Smooth muscle cell (in vitro differentiated cells): ENCODE measurements at regions not wholly inside any gene's neighbourhood (a gene's known extent, or its start where the extent isn't known, plus 50 kb on each side); places are given as distances from the start of the nearest gene placed in this dataset.
A peak's percentile ranks its signal among the peaks of the same experiment; 100 is the strongest.

ENCODE experiments used
- DNase-seq: peaks from one replicate; lab custom pipeline; 2025; ENCODE audit not compliant: unreplicated experiment; lab: John Stamatoyannopoulos, UW
- H2AFZ ChIP-seq: fragments of 200-600 bp; sonication (generic); 2 replicates; pipeline ENCODE4 v1.6.0; 2016; ENCODE audit warnings: antibody characterized with exemption, low read depth, mild to moderate bottlenecking
- H3F3A ChIP-seq: fragments of 200-600 bp; sonication (generic); 2 replicates; pipeline ENCODE4 v1.6.0; 2017; ENCODE audit warnings: antibody characterized with exemption, low read depth
- H3K27ac ChIP-seq: fragments of 200-600 bp; sonication (generic); 2 replicates; pipeline ENCODE4 v1.5.1; 2016; ENCODE audit warnings: low read depth, mild to moderate bottlenecking
- H3K27me3 ChIP-seq: fragments of 200-600 bp; sonication (generic); 2 replicates; pipeline ENCODE4 v1.6.1; 2016; ENCODE audit warnings: low read depth, mild to moderate bottlenecking
- H3K36me3 ChIP-seq: fragments of 200-600 bp; sonication (generic); 2 replicates; pipeline ENCODE4 v1.5.1; 2016; ENCODE audit warnings: low read depth
- H3K4me1 ChIP-seq: fragments of 200-600 bp; sonication (generic); 2 replicates; pipeline ENCODE4 v1.5.1; 2016; ENCODE audit warnings: low read depth
- H3K4me2 ChIP-seq: fragments of 200-600 bp; sonication (generic); 2 replicates; pipeline ENCODE4 v1.6.0; 2016; ENCODE audit warnings: mild to moderate bottlenecking
- H3K4me3 ChIP-seq: fragments of 200-600 bp; sonication (generic); 2 replicates; pipeline ENCODE4 v1.5.1; 2016; ENCODE audit warnings: mild to moderate bottlenecking
- H3K79me2 ChIP-seq: fragments of 200-600 bp; sonication (generic); 2 replicates; pipeline ENCODE4 v1.6.0; 2016; ENCODE audit warnings: low read depth, mild to moderate bottlenecking
- H3K9ac ChIP-seq: fragments of 200-600 bp; sonication (generic); 2 replicates; pipeline ENCODE4 v1.6.0; 2016; ENCODE audit warnings: low read depth
- H3K9me3 ChIP-seq: fragments of 200-600 bp; sonication (generic); replicated peaks from 2 replicates; pipeline ENCODE4 v1.5.1; 2016; ENCODE audit warnings: low read depth
- H4K20me1 ChIP-seq: fragments of 200-600 bp; sonication (generic); 2 replicates; pipeline ENCODE4 v1.6.0; 2016; ENCODE audit warnings: low read depth
- whole genome bisulfite sequencing: methylation state at CpG from one replicate; pipeline ENCODE4 v1.1.7; 2016; ENCODE audit warnings: low lambda C conversion rate; 5-methylcytosine and 5-hydroxymethylcytosine counted together
- TF ChIP-seq, protein P1 (sequence below): fragments of 200-600 bp; sonication (generic); IDR thresholded peaks from 2 replicates; pipeline ENCODE4 v1.5.1; 2017; ENCODE audit warnings: borderline replicate concordance, mild to moderate bottlenecking, antibody characterized with exemption; ENCODE audit not compliant: insufficient read depth, poor library complexity, severe bottlenecking

DNA sequence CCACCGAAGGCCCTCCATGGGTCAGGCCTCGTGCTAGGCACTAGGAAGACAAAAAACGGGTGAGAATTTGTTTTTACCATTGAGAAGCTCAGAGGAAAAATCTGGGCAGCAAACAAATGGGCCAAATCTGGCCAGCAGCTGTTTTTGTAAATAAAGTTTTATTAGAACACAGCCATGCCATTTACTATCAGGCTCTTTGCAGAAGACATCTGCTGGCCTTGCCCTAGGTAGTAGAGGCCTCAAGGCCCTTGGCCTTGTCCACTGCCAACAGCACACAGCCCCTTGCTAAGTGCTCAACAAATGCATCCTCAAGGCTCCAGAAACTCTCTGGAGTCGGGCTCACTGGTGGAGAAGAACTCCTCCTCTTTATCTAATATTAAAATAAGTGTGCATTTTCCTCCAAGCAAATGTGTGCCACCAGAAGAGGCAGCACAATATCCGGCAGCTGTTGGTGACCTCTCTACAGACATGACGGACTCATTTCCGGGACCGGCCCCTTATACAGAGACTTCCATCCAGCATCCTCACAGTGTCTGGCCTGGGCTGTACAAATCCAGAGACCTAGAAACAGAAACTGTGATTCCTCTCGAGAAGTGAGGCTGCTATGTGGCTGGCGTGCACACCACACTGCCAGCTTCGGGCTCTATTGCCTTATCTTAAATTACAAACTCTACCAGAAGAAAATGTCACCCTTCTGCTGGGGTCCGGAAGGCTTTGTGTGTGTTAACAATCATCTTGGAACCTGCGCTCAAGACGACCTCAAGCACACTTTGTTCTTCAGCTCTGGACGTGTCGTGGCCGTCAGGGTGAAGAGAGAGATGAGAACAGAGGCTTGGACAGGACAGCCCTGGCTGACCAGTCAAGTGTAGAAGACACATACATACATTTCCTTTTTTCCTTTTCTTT lies 203.9 kb downstream of the TOMM20 start:
- peak overlapping the region; percentile 43 for H3K9ac ChIP-seq
- no peaks in the 10 kb centered on the region for H3K9me3 ChIP-seq
- H3F3A ChIP-seq: peaks cover 12% of the 10 kb centered on the region
- TF ChIP-seq, protein P1, sequence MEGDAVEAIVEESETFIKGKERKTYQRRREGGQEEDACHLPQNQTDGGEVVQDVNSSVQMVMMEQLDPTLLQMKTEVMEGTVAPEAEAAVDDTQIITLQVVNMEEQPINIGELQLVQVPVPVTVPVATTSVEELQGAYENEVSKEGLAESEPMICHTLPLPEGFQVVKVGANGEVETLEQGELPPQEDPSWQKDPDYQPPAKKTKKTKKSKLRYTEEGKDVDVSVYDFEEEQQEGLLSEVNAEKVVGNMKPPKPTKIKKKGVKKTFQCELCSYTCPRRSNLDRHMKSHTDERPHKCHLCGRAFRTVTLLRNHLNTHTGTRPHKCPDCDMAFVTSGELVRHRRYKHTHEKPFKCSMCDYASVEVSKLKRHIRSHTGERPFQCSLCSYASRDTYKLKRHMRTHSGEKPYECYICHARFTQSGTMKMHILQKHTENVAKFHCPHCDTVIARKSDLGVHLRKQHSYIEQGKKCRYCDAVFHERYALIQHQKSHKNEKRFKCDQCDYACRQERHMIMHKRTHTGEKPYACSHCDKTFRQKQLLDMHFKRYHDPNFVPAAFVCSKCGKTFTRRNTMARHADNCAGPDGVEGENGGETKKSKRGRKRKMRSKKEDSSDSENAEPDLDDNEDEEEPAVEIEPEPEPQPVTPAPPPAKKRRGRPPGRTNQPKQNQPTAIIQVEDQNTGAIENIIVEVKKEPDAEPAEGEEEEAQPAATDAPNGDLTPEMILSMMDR: no peak
- H2AFZ ChIP-seq: no peak overlapping the region
- no peaks in the 10 kb centered on the region for H3K27me3 ChIP-seq
- H3K27ac ChIP-seq: peak overlapping the region; percentile 86
- no peaks in the 10 kb centered on the region for H3K79me2 ChIP-seq
- no peak for DNase-seq
- peaks cover 20% of the 10 kb centered on the region for H3K4me1 ChIP-seq
- H3K36me3 ChIP-seq: no peaks in the 10 kb centered on the region
- no peak overlapping the region for H3K4me2 ChIP-seq
- no peak overlapping the region for H3K4me3 ChIP-seq
- 90% methylated on average over 17 of the region's 17 CpGs for WGBS
- H4K20me1 ChIP-seq: no peaks in the 10 kb centered on the region

DNA sequence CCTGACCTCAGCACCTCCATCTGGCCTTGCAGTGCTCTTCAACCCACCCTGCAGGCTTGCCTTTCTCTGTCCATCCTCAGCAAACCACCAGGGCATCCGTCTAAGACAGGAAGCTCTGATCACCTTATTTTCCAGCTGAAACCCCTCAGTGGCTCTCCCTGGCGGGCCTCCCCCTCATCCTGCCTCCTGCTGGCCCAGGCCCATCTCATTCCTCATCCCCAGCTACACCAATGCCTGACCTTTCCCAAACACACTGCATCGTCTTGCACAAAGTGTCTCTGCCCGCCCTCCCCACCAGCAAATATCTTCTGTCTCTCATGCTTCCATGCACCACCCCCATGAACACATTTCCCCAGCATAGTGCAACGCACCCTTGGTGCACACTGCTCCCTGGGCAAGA lies 205.0 kb downstream of the TOMM20 start:
- TF ChIP-seq, protein P1: no peak
- no peak overlapping the region for H3K4me2 ChIP-seq
- no peaks in the 10 kb centered on the region for H4K20me1 ChIP-seq
- no peaks in the 10 kb centered on the region for H3K27me3 ChIP-seq
- H3K9me3 ChIP-seq: no peaks in the 10 kb centered on the region
- H3K79me2 ChIP-seq: no peaks in the 10 kb centered on the region
- H3K4me3 ChIP-seq: no peak overlapping the region
- WGBS: 92% methylated on average over 5 of the region's 5 CpGs
- H3K27ac ChIP-seq: no peak overlapping the region
- no peak for DNase-seq
- H3K9ac ChIP-seq: no peak overlapping the region
- peaks cover 21% of the 10 kb centered on the region for H3K4me1 ChIP-seq
- peaks cover 12% of the 10 kb centered on the region for H3F3A ChIP-seq
- no peaks in the 10 kb centered on the region for H3K36me3 ChIP-seq
- no peak overlapping the region for H2AFZ ChIP-seq

DNA sequence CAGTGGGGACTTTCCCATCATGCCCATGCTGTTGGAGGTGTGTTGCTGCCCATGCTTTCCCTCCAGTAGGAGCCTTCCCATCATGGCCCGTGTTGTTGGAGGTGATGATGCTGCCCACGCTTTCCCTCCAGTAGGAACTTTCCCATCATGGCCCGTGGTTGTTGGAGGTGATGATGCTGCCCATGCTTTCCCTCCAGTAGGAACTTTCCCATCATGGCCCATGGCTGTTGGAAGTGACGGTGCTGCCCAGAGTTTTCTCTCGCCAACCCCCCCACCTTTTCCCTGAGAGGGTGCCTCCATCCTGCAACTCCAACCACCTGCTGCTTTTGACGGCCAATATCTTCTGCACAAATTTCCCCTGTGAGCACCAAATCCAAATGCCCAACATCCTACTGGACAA lies 205.7 kb downstream of the TOMM20 start:
- Histone ChIP-seq H3K79me2 (no peaks in the 10 kb centered on the region), H2AFZ (no peak overlapping the region), H3K4me2 (no peak overlapping the region), H3K4me1 (peaks cover 21% of the 10 kb centered on the region), H3K9ac (no peak overlapping the region), H3K36me3 (no peaks in the 10 kb centered on the region), H3K27ac (no peak overlapping the region), H4K20me1 (no peaks in the 10 kb centered on the region), H3F3A (peaks cover 12% of the 10 kb centered on the region), H3K9me3 (no peaks in the 10 kb centered on the region), H3K4me3 (no peak overlapping the region), H3K27me3 (no peaks in the 10 kb centered on the region)
- WGBS: 98% methylated on average over 6 of the region's 6 CpGs
- TF ChIP-seq, protein P1: no peak
- no peak for DNase-seq
